ENCODE measurements at regions not wholly inside any gene's neighbourhood (a gene's known extent, or its start where the extent isn't known, plus 50 kb on each side); places are given as distances from the start of the nearest gene placed in this dataset.

DNA sequence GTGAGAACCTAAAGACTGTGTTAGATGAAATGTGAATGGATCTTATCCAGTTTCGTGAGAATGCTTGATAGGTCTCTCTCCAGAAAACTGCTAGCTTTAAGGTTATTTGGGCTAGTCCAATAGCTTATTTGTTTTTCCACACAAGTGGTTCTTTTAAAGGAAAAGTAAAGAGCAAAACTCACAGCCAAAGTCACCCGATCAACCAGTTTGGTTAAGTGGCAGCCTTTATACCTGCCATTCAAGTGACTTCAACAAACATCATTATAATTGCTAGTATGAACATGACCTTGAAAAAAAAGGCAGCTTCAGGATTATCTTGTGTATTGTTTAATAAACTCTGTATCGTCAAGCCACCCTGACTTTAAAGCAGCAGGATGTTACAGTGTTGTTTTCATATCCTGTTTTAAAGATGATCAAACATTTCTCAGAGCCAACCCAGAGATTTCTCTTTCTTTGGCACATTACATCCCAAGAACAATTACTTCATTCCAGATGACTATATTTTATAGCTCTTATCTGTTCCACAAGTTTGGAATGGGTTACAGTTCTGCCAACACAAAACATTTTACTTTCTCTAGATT, 253.4 kb downstream of the EPHA7 start:
- Histone ChIP-seq H3K36me3 (no peaks in the 10 kb centered on the region), H3K27me3 (no peaks in the 10 kb centered on the region), H3K27ac (no peak overlapping the region), H3K9me3 (no peaks in the 10 kb centered on the region), H3K4me3 (no peak overlapping the region), H3K4me1 (peaks cover 0 to 6% (median 0%) of the 10 kb centered on the region in 4 donors)
- 34 to 40% methylated on average over 3 of the region's 3 CpGs for WGBS, 2 donors
- DNase-seq (peak in 1 of 2 donors; percentile 40), ATAC-seq (ENCODE audit: low FRiP score in 2 of 2) (no peak)
- TF ChIP-seq POLR2AphosphoS5 (IDR thresholded peaks at IDR 0.05): no peak
- no peak for TF ChIP-seq CTCF (IDR thresholded peaks at IDR 0.05)
- TF ChIP-seq EP300 (IDR thresholded peaks at IDR 0.05): no peak
- no peak for TF ChIP-seq POLR2A (IDR thresholded peaks at IDR 0.05)

GRCh38 chr6:93164781-93165180, 254.6 kb downstream of the EPHA7 start:
- no peak for ATAC-seq (ENCODE audit: low FRiP score in 2 of 2)
- TF ChIP-seq CTCF (IDR thresholded peaks at IDR 0.05) (no peak), POLR2A (IDR thresholded peaks at IDR 0.05) (no peak), POLR2AphosphoS5 (IDR thresholded peaks at IDR 0.05) (no peak), EP300 (IDR thresholded peaks at IDR 0.05) (no peak)

DNA sequence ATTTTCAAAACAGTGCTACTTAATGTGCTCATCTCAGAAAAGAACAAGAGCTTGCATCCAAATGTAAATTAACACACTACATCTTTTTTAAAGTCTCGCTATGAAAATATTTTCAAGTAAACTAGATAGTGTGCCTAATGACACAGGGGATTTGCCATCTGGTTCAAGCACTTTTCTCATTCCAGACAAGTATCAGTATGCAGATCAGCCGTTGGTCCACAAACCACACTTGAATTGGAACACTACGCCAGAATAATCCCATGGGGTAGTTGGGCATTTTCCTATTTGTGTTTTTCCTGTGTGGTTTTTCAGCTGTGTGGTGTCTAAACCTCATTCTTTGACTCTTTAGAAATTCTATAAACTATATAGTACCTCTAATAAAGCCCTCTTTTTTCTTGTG, 256.2 kb downstream of the EPHA7 start:
- WGBS, 2 donors: 70 to 72% methylated on average over 3 of the region's 3 CpGs
- H3K9me3 ChIP-seq: no peaks in the 10 kb centered on the region
- H3K27me3 ChIP-seq: no peaks in the 10 kb centered on the region
- peaks cover 0 to 6% (median 0%) of the 10 kb centered on the region in 4 donors for H3K4me1 ChIP-seq
- no peak for DNase-seq
- TF ChIP-seq POLR2A (IDR thresholded peaks at IDR 0.05) (no peak), POLR2AphosphoS5 (IDR thresholded peaks at IDR 0.05) (no peak), EP300 (IDR thresholded peaks at IDR 0.05) (no peak)
- no peak for ATAC-seq (ENCODE audit: low FRiP score in 2 of 2)
- no peak overlapping the region for H3K4me3 ChIP-seq
- no peaks in the 10 kb centered on the region for H3K36me3 ChIP-seq
- no peak overlapping the region for H3K27ac ChIP-seq

More at GRCh38 chr6:93164781-93165180, 254.6 kb downstream of the EPHA7 start:
- H3K9me3 ChIP-seq: no peaks in the 10 kb centered on the region
- H3K4me1 ChIP-seq: peaks cover 0 to 6% (median 0%) of the 10 kb centered on the region in 4 donors
- no peak overlapping the region for H3K4me3 ChIP-seq
- no peak for DNase-seq
- H3K27ac ChIP-seq: no peak overlapping the region
- H3K36me3 ChIP-seq: no peaks in the 10 kb centered on the region
- no peaks in the 10 kb centered on the region for H3K27me3 ChIP-seq

DNA sequence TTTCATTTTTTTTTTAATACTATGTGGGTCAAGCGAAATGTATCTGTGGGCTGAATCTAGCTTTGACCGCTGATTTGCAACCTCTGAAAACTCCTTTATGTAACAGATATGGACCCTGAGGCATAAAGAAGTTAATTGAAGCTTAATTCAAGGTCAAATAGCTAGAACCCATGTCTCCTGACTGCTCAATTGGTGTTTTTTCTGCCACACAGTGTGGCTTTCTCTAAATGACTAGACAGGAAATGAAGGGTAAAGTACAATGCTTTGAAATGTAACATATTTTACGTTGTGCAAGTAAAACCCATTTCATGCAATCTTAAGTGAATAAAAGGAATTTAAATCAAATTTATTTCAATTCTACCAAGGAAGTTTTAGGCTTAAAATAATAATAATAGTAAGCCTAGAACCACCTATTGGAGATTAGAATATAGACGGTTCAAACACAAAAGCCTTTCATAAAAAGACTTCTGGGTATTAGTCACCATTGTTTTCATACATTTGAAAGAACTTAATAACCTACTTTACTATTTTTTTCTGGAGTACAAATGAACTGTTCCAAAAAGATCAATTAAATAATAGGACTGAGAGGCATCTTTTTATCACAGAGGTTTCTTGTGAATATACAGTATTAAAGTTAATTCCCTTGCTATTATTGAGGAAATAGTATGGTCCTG, 279.8 kb downstream of the EPHA7 start:
- Histone ChIP-seq H3K36me3 (no peaks in the 10 kb centered on the region), H3K4me1 (no peaks in the 10 kb centered on the region), H3K27ac (no peak overlapping the region), H3K27me3 (no peaks in the 10 kb centered on the region), H3K4me3 (no peak overlapping the region), H3K9me3 (no peaks in the 10 kb centered on the region)
- TF ChIP-seq POLR2AphosphoS5 (IDR thresholded peaks at IDR 0.05) (no peak), POLR2A (IDR thresholded peaks at IDR 0.05) (no peak), EP300 (IDR thresholded peaks at IDR 0.05) (no peak), CTCF (IDR thresholded peaks at IDR 0.05) (no peak)
- WGBS, 2 donors: 82 to 83% methylated on average over 4 of the region's 4 CpGs
- DNase-seq (no peak), ATAC-seq (ENCODE audit: low FRiP score in 2 of 2) (no peak)

DNA sequence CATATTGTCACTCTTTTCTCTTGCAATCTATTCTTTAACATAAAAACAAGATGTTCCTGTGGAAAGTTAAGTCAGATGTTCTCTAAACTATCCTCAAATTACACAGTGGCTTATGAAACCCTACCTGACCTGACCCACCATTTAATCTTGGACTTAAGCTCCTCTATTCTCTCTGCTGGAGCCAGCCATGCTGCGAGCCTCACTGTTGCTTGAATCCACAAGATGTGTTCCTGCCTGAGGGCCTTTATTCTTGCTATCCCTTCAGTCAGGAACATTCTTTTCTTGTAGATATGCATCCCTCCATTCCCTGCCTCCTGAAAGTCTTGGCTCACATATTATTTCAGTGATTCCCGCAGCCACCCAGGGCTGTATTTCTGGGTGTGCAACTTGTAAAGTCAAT, 283.2 kb downstream of the EPHA7 start:
- Histone ChIP-seq H3K4me3 (no peak overlapping the region), H3K27ac (no peak overlapping the region), H3K27me3 (no peaks in the 10 kb centered on the region), H3K9me3 (no peaks in the 10 kb centered on the region), H3K4me1 (no peaks in the 10 kb centered on the region), H3K36me3 (no peaks in the 10 kb centered on the region)
- WGBS, 2 donors: 89 to 91% methylated on average over 2 of the region's 2 CpGs
- TF ChIP-seq CTCF (IDR thresholded peaks at IDR 0.05): no peak
- TF ChIP-seq EP300 (IDR thresholded peaks at IDR 0.05): no peak
- no peak for TF ChIP-seq POLR2AphosphoS5 (IDR thresholded peaks at IDR 0.05)
- no peak for TF ChIP-seq POLR2A (IDR thresholded peaks at IDR 0.05)
- no peak for ATAC-seq (ENCODE audit: low FRiP score in 2 of 2)
- no peak for DNase-seq

Data from upper lobe of left lung (tissue), 6 donors.